H1 (cell line): ENCODE measurements at regions not wholly inside any gene's neighbourhood (a gene's known extent, or its start where the extent isn't known, plus 50 kb on each side); places are given as distances from the start of the nearest gene placed in this dataset.

Source experiments
- CTCF ChIP-seq, 3 experiments: IDR thresholded peaks; 1 replicate in 2 of 3; 2 replicates in 1 of 3; pipeline versions ENCODE4 v1.5.1 to v1.6.1; 2011; ENCODE audit warnings: low read length in 3 of 3, mild to moderate bottlenecking in 3 of 3, inconsistent platforms in 2 of 3, low read depth in 1 of 3, moderate library complexity in 1 of 3; ENCODE audit not compliant: insufficient read depth in 1 of 3; ENCODE audit errors: control extremely low read depth in 1 of 3
- POLR2AphosphoS5 ChIP-seq: IDR thresholded peaks from 2 replicates; pipeline ENCODE4 v1.6.1; 2011; ENCODE audit warnings: low read depth, low read length

GRCh38 chr2:41694536-41695049, 353.2 kb upstream of the PKDCC start:
- no peak for TF ChIP-seq POLR2AphosphoS5
- TF ChIP-seq CTCF (IDR thresholded peaks at IDR 0.05; ENCODE audit: control extremely low read depth in 1 of 3, insufficient read depth in 1 of 3, low read depth in 1 of 3, low read length in 3 of 3) = no peak
